Trophoblast cell (in vitro differentiated cells and primary cell): ENCODE measurements at regions not wholly inside any gene's neighbourhood (a gene's known extent, or its start where the extent isn't known, plus 50 kb on each side); places are given as distances from the start of the nearest gene placed in this dataset.

ENCODE experiments used
- DNase-seq, 2 donors: peaks; one replicate each; pipeline ENCODE4 v3.0.0-alpha.2; 2016
- H2AFZ ChIP-seq: 2 replicates; pipeline ENCODE4 v1.6.1; 2013; ENCODE audit warnings: low read length, moderate library complexity, mild to moderate bottlenecking; ENCODE audit not compliant: insufficient read depth, poor library complexity
- H2AK5ac ChIP-seq: 2 replicates; pipeline ENCODE4 v1.6.1; 2013; ENCODE audit warnings: mild to moderate bottlenecking, low read length
- H2BK120ac ChIP-seq: 2 replicates; pipeline ENCODE4 v1.6.1; 2013; ENCODE audit warnings: low read length, mild to moderate bottlenecking, moderate library complexity; ENCODE audit not compliant: insufficient read depth, poor library complexity
- H2BK12ac ChIP-seq: 2 replicates; pipeline ENCODE4 v1.6.1; 2013; ENCODE audit warnings: mild to moderate bottlenecking, low read length, moderate library complexity
- H2BK5ac ChIP-seq: 2 replicates; pipeline ENCODE4 v1.6.1; 2013; ENCODE audit warnings: low read length, low read depth, moderate library complexity, mild to moderate bottlenecking; ENCODE audit not compliant: poor library complexity
- H3K14ac ChIP-seq: 2 replicates; pipeline ENCODE4 v1.6.1; 2013; ENCODE audit warnings: mild to moderate bottlenecking, low read length
- H3K18ac ChIP-seq: 2 replicates; pipeline ENCODE4 v1.6.1; 2013; ENCODE audit warnings: mild to moderate bottlenecking, low read length
- H3K23ac ChIP-seq: 2 replicates; pipeline ENCODE4 v1.6.1; 2013; ENCODE audit warnings: low read length
- H3K27ac ChIP-seq: 2 replicates; pipeline ENCODE4 v1.5.1; 2013; ENCODE audit warnings: low read depth, mild to moderate bottlenecking, inconsistent platforms, low read length, moderate library complexity
- H3K27me3 ChIP-seq: 2 replicates; pipeline ENCODE4 v1.6.1; 2013; ENCODE audit warnings: inconsistent platforms, mild to moderate bottlenecking, low read length, moderate library complexity; ENCODE audit not compliant: insufficient read depth
- H3K36me3 ChIP-seq, 2 experiments: 1 replicate in 1 of 2; 2 replicates in 1 of 2; pipeline ENCODE4 v1.6.1; 2013; ENCODE audit warnings: low read length in 2 of 2, mild to moderate bottlenecking in 2 of 2, moderate library complexity in 1 of 2; ENCODE audit not compliant: insufficient read depth in 2 of 2, control insufficient read depth in 1 of 2
- H3K4ac ChIP-seq: 2 replicates; pipeline ENCODE4 v1.6.1; 2013; ENCODE audit warnings: low read depth, mild to moderate bottlenecking, low read length, moderate library complexity
- H3K4me1 ChIP-seq, 2 experiments: 1 replicate in 1 of 2; 2 replicates in 1 of 2; pipeline ENCODE4 v1.6.1; 2013; ENCODE audit warnings: low read length in 2 of 2, mild to moderate bottlenecking in 2 of 2, moderate library complexity in 1 of 2; ENCODE audit not compliant: insufficient read depth in 2 of 2, control insufficient read depth in 1 of 2
- H3K4me2 ChIP-seq: 2 replicates; pipeline ENCODE4 v1.6.1; 2013; ENCODE audit warnings: inconsistent platforms, mild to moderate bottlenecking, low read length, moderate library complexity
- H3K4me3 ChIP-seq: 2 replicates; pipeline ENCODE4 v1.5.1; 2013; ENCODE audit warnings: mild to moderate bottlenecking, low read depth, low read length, inconsistent platforms
- H3K79me1 ChIP-seq: one replicate; pipeline ENCODE4 v1.6.1; 2013; ENCODE audit warnings: low read length
- H3K79me2 ChIP-seq: 2 replicates; pipeline ENCODE4 v1.6.1; 2013; ENCODE audit warnings: low read length, mild to moderate bottlenecking; ENCODE audit not compliant: control insufficient read depth, insufficient read depth, poor library complexity
- H3K9ac ChIP-seq: 2 replicates; pipeline ENCODE4 v1.6.1; 2013; ENCODE audit warnings: mild to moderate bottlenecking, low read length
- H3K9me3 ChIP-seq: 2 replicates; pipeline ENCODE4 v1.6.1; 2013; ENCODE audit warnings: low read depth, mild to moderate bottlenecking, control low read depth, inconsistent platforms, low read length; ENCODE audit not compliant: insufficient read depth
- H4K12ac ChIP-seq: 2 replicates; pipeline ENCODE4 v1.6.1; 2013; ENCODE audit warnings: low read depth, mild to moderate bottlenecking, low read length, moderate library complexity
- H4K8ac ChIP-seq: 2 replicates; pipeline ENCODE4 v1.6.1; 2013; ENCODE audit warnings: low read depth, mild to moderate bottlenecking, low read length, moderate library complexity
- H4K91ac ChIP-seq: one replicate; pipeline ENCODE4 v1.6.1; 2013; ENCODE audit warnings: low read depth, mild to moderate bottlenecking, low read length, moderate library complexity
- WGBS: extraction: QIAGEN DNeasy Blood & Tissue Kit; methylation state at CpG from one replicate; pipeline ENCODE4 v1.1.7; 2013; ENCODE audit warnings: missing lambda C conversion rate; ENCODE audit not compliant: insufficient read length, insufficient coverage; ENCODE audit errors: extremely low coverage; 5-methylcytosine and 5-hydroxymethylcytosine counted together

DNA sequence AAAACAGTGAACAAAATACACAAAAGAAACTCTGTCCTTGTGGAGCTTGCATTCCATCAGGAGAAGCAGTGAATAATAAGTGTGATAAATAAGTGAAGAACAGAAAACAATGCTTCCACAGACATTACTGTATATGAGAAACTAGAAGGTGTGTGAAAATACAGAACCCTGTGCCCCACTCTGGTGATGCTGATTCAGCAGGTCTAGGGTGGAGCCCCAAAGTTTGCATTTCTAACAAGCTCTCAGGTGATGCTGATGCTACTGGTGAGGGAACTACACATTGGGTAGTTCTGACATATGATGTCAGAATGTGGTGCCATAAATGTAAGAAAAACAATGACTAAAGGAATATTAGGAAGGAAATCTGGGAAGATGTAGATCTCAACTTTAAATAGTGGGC, 601.4 kb upstream of the BTBD3 start:
- Histone ChIP-seq H4K8ac (no peak overlapping the region), H3K36me3 (no peaks in the 10 kb centered on the region), H3K27ac (no peak overlapping the region), H2BK5ac (no peak overlapping the region), H2BK12ac (no peak overlapping the region), H3K9me3 (no peaks in the 10 kb centered on the region), H3K4me2 (no peak overlapping the region), H3K4ac (no peak overlapping the region), H3K23ac (no peak overlapping the region), H2AK5ac (no peak overlapping the region), H3K79me2 (no peaks in the 10 kb centered on the region), H3K18ac (no peak overlapping the region), H4K91ac (no peak overlapping the region), H3K9ac (no peak overlapping the region), H2BK120ac (no peak overlapping the region), H3K4me1 (no peaks in the 10 kb centered on the region), H3K4me3 (no peak overlapping the region), H3K27me3 (no peaks in the 10 kb centered on the region), H3K79me1 (no peaks in the 10 kb centered on the region), H2AFZ (no peak overlapping the region), H4K12ac (no peak overlapping the region), H3K14ac (no peak overlapping the region)
- DNase-seq = no peak

DNA sequence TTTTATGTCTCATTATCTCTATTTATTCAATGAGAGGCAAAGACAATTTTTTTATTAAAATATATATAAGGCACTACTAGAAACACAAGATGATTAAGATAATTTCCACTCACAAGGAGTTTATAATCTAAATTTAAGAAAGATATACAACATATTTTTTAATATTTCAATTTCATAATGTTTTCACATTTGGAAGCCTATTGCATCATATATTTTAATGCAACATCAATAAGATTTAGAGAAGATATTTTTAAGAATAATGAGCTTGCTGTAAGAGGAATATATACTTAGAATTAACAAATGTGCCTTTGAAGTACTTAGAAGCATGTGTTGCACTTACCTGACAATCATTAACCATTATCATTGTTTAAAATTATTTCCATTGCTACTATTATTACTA, 597.7 kb upstream of the BTBD3 start:
- H3K18ac ChIP-seq = no peak overlapping the region
- no peak overlapping the region for H2BK5ac ChIP-seq
- H2BK12ac ChIP-seq = no peak overlapping the region
- no peak overlapping the region for H3K4me2 ChIP-seq
- H3K27me3 ChIP-seq = no peaks in the 10 kb centered on the region
- H2BK120ac ChIP-seq = no peak overlapping the region
- no peaks in the 10 kb centered on the region for H3K9me3 ChIP-seq
- H3K9ac ChIP-seq = no peak overlapping the region
- H3K36me3 ChIP-seq = no peaks in the 10 kb centered on the region
- H2AK5ac ChIP-seq = no peak overlapping the region
- H4K12ac ChIP-seq = no peak overlapping the region
- no peak overlapping the region for H3K4ac ChIP-seq
- H3K27ac ChIP-seq = no peak overlapping the region
- H4K91ac ChIP-seq = no peak overlapping the region
- H3K14ac ChIP-seq = no peak overlapping the region
- H4K8ac ChIP-seq = no peak overlapping the region
- no peaks in the 10 kb centered on the region for H3K79me1 ChIP-seq
- H2AFZ ChIP-seq = no peak overlapping the region
- no peak for DNase-seq
- no peak overlapping the region for H3K23ac ChIP-seq
- H3K4me1 ChIP-seq = no peaks in the 10 kb centered on the region
- no peaks in the 10 kb centered on the region for H3K79me2 ChIP-seq
- H3K4me3 ChIP-seq = no peak overlapping the region

GRCh38 chr20:11323816-11324215, 593.9 kb upstream of the BTBD3 start:
- Histone ChIP-seq H3K36me3 (no peaks in the 10 kb centered on the region), H4K8ac (no peak overlapping the region), H2AFZ (no peak overlapping the region), H3K79me2 (no peaks in the 10 kb centered on the region), H3K4me2 (no peak overlapping the region), H3K27ac (no peak overlapping the region), H2BK120ac (no peak overlapping the region), H3K18ac (no peak overlapping the region), H3K4ac (no peak overlapping the region), H3K9ac (no peak overlapping the region), H3K23ac (no peak overlapping the region), H3K9me3 (no peaks in the 10 kb centered on the region), H3K4me3 (no peak overlapping the region), H2AK5ac (no peak overlapping the region), H2BK12ac (no peak overlapping the region), H3K79me1 (no peaks in the 10 kb centered on the region), H3K14ac (no peak overlapping the region), H3K27me3 (no peaks in the 10 kb centered on the region), H4K91ac (no peak overlapping the region), H3K4me1 (no peaks in the 10 kb centered on the region), H2BK5ac (no peak overlapping the region), H4K12ac (no peak overlapping the region)
- no peak for DNase-seq
- WGBS = no CpG with 5 or more reads among the region's 1 CpG

DNA sequence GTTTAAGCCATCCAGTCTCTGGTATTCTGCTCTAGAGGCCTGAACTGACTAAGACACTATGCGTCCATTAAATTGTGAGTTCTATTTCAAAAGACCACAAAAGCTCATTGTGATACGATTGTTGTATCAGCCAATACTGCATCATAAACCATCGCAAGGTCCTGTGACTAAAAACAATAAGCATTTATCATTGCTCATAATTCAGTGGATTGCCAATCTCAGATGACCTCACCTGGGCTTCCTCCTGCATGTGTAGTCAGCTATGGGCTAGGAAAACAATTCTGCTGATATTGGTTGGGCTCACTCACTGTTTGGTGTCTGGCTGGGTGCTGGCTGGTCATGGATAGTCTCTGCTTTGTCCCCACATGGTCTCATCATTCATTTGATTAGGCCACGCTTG, 592.7 kb upstream of the BTBD3 start:
- no peak overlapping the region for H2BK12ac ChIP-seq
- H3K27me3 ChIP-seq = no peaks in the 10 kb centered on the region
- H3K79me1 ChIP-seq = no peaks in the 10 kb centered on the region
- H3K18ac ChIP-seq = no peak overlapping the region
- H3K27ac ChIP-seq = no peak overlapping the region
- no peak overlapping the region for H4K91ac ChIP-seq
- no peaks in the 10 kb centered on the region for H3K4me1 ChIP-seq
- DNase-seq = no peak
- no peak overlapping the region for H3K4me2 ChIP-seq
- no peaks in the 10 kb centered on the region for H3K36me3 ChIP-seq
- no CpG with 5 or more reads among the region's 4 CpGs for WGBS
- no peak overlapping the region for H3K4ac ChIP-seq
- H3K9ac ChIP-seq = no peak overlapping the region
- no peak overlapping the region for H3K14ac ChIP-seq
- no peaks in the 10 kb centered on the region for H3K9me3 ChIP-seq
- H3K79me2 ChIP-seq = no peaks in the 10 kb centered on the region
- H2AFZ ChIP-seq = no peak overlapping the region
- no peak overlapping the region for H3K4me3 ChIP-seq
- H3K23ac ChIP-seq = no peak overlapping the region
- H2AK5ac ChIP-seq = no peak overlapping the region
- H4K8ac ChIP-seq = no peak overlapping the region
- H4K12ac ChIP-seq = no peak overlapping the region
- H2BK5ac ChIP-seq = no peak overlapping the region
- no peak overlapping the region for H2BK120ac ChIP-seq

GRCh38 chr20:11328839-11329238, 588.9 kb upstream of the BTBD3 start:
- H3K4me2 ChIP-seq = no peak overlapping the region
- no peak overlapping the region for H3K9ac ChIP-seq
- no peak overlapping the region for H4K12ac ChIP-seq
- no peaks in the 10 kb centered on the region for H3K4me1 ChIP-seq
- H3K14ac ChIP-seq = no peak overlapping the region
- no peak overlapping the region for H2BK12ac ChIP-seq
- no peak overlapping the region for H4K8ac ChIP-seq
- no peak overlapping the region for H4K91ac ChIP-seq
- H3K27ac ChIP-seq = no peak overlapping the region
- H2AK5ac ChIP-seq = no peak overlapping the region
- H3K36me3 ChIP-seq = no peaks in the 10 kb centered on the region
- H3K23ac ChIP-seq = no peak overlapping the region
- no peaks in the 10 kb centered on the region for H3K79me2 ChIP-seq
- no CpG with 5 or more reads among the region's 8 CpGs for WGBS
- H2BK5ac ChIP-seq = no peak overlapping the region
- no peaks in the 10 kb centered on the region for H3K79me1 ChIP-seq
- no peaks in the 10 kb centered on the region for H3K9me3 ChIP-seq
- H3K4ac ChIP-seq = no peak overlapping the region
- H3K18ac ChIP-seq = no peak overlapping the region
- no peak overlapping the region for H2AFZ ChIP-seq
- H3K4me3 ChIP-seq = no peak overlapping the region
- no peak overlapping the region for H2BK120ac ChIP-seq
- H3K27me3 ChIP-seq = no peaks in the 10 kb centered on the region
- DNase-seq = no peak
